ELF-1 (cell line): ENCODE measurements at regions not wholly inside any gene's neighbourhood (a gene's known extent, or its start where the extent isn't known, plus 50 kb on each side); places are given as distances from the start of the nearest gene placed in this dataset.
"Not testable (repeated sequence)": the region's sequence is repeated elsewhere in the genome, so short reads cannot be mapped to it uniquely, and the experiment has no call there.

Experiments
- DNase-seq: peaks from one replicate; pipeline ENCODE4 v3.0.0-alpha.2; 2016; ENCODE audit warnings: low read depth, low spot score

- DNase-seq: no peak
Observed at GRCh38 chr16:48057048-48057447, 98.7 kb downstream of the ABCC12 start.

GRCh38 chr16:48054881-48055601 lies 100.8 kb downstream of the ABCC12 start:
- peak; percentile 79 for DNase-seq

- peak; percentile 93 for DNase-seq
Observed at GRCh38 chr16:48053418-48053745, 102.4 kb downstream of the ABCC12 start.

GRCh38 chr16:48052731-48053417 lies 102.9 kb downstream of the ABCC12 start:
- DNase-seq: no peak

GRCh38 chr16:48050871-48051270 lies 104.9 kb downstream of the ABCC12 start:
- DNase-seq: no peak

- DNase-seq: no peak
Observed at GRCh38 chr16:48049847-48050246, 105.9 kb downstream of the ABCC12 start.

GRCh38 chr16:48047720-48048119 lies 108.1 kb downstream of the ABCC12 start:
- DNase-seq: no peak

- DNase-seq: no peak
Observed at GRCh38 chr16:48047241-48047640, 108.6 kb downstream of the ABCC12 start.

- DNase-seq: no peak
Observed at GRCh38 chr16:48044117-48044516, 111.7 kb downstream of the ABCC12 start.

- peak; percentile 72 for DNase-seq
Observed at GRCh38 chr16:48041981-48042421, 113.8 kb downstream of the ABCC12 start.

- no peak for DNase-seq
Observed at GRCh38 chr16:48035142-48035541, 120.7 kb downstream of the ABCC12 start.

GRCh38 chr16:48030926-48031325 lies 124.9 kb downstream of the ABCC12 start:
- no peak for DNase-seq

GRCh38 chr16:48029768-48030167 lies 126.0 kb downstream of the ABCC12 start:
- no peak for DNase-seq

GRCh38 chr16:48025359-48025758 lies 130.4 kb downstream of the ABCC12 start:
- no peak for DNase-seq

GRCh38 chr16:48024042-48024441 lies 131.8 kb downstream of the ABCC12 start:
- DNase-seq: no peak

GRCh38 chr16:48022496-48022895 lies 133.3 kb downstream of the ABCC12 start:
- no peak for DNase-seq

- DNase-seq: not testable (repeated sequence)
Observed at GRCh38 chr16:48020617-48021016, 135.2 kb downstream of the ABCC12 start.

GRCh38 chr16:48014349-48015135 lies 141.3 kb downstream of the ABCC12 start:
- peak; percentile 30 for DNase-seq

- no peak for DNase-seq
Observed at GRCh38 chr16:48013491-48013901, 142.3 kb downstream of the ABCC12 start.

- DNase-seq: no peak
Observed at GRCh38 chr16:48011878-48012658, 143.7 kb downstream of the ABCC12 start.

GRCh38 chr16:48011466-48011865 lies 144.3 kb downstream of the ABCC12 start:
- no peak for DNase-seq
